ENCODE measurements at regions not wholly inside any gene's neighbourhood (a gene's known extent, or its start where the extent isn't known, plus 50 kb on each side); places are given as distances from the start of the nearest gene placed in this dataset.

DNA sequence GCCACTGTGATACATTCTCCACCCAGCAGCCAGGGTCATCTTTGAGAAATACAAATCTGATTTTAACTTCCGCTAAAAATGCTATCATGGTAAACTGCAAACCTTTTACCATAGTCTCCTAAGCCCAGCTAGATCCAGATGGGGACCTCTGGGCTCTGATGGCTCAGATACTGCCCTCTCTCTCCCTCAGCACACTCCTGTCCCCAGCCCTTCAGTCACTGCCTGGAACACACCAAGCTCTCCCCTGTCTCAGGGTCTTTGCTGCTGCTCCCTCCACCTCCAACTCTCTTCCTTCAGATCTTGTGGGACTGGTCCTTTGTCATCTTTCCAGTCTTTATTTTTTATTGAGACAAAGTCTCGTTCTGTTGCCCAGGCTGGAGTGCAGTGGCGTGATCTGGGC lies 65.1 kb downstream of the SPRY4 start:
- WGBS (ENCODE audit: insufficient coverage), result 88% methylated on average over 3 of the region's 3 CpGs
- no peak for DNase-seq
- no peaks in the 10 kb centered on the region for H3K4me1 ChIP-seq (ENCODE audit: control extremely low read depth in 1 of 4, control insufficient read depth in 4 of 4, insufficient read depth in 4 of 4, low read length in 3 of 4)
- H3K4me3 ChIP-seq (ENCODE audit: control insufficient read depth in 1 of 7, extremely low read depth in 1 of 7, insufficient read depth in 4 of 7, low read depth in 2 of 7, low read length in 6 of 7), result no peak overlapping the region
- H3K27me3 ChIP-seq (replicated peaks in 2 of 5; ENCODE audit: control insufficient read depth in 4 of 5, insufficient read depth in 5 of 5, low read length in 4 of 5), result peaks cover 0 to 2% (median 0%) of the 10 kb centered on the region in 5 experiments
- ChIA-PET POLR2A (interaction anchor here (0.5 kb wide), 1 partner anchor 334 kb away, joined by 3 read pairs; no protein-coding TSS in a partner anchor), CTCF (interaction anchor here (1.3 kb wide), 1 partner anchor 10 kb away, joined by 4 read pairs; no protein-coding TSS in a partner anchor)
- no peaks in the 10 kb centered on the region for H3K36me3 ChIP-seq (ENCODE audit: control insufficient read depth in 4 of 4, insufficient read depth in 4 of 4, low read length in 3 of 4)
- no peak overlapping the region for H3K27ac ChIP-seq (ENCODE audit: insufficient read depth in 1 of 2, low read depth in 1 of 2, low read length in 2 of 2, poor library complexity in 1 of 2, severe bottlenecking in 2 of 2)
- H3K9me3 ChIP-seq (ENCODE audit: control extremely low read depth in 1 of 5, control insufficient read depth in 4 of 5, insufficient read depth in 2 of 5, low read depth in 1 of 5, low read length in 4 of 5), result peaks cover 0 to 9% (median 0%) of the 10 kb centered on the region in 5 experiments

DNA sequence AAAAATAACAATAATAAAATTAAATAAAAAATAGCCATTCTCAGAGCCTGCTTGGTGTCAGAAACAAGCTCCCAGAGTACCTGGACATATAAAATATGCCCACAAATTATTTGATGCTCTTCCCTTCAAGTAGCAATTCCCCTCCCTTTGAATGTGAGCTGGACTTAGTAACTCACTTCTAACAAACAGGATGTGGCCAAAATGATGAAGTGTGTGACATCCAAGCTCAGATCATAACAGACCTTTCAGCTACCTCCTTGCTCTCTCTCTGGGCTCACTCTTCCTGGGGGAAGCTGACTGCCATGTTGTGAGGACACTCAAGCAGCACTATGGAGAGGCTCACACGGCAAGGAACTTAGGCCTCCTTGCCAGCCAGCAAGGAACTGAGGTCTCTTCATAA lies 69.0 kb downstream of the SPRY4 start:
- 100% methylated on average over 1 of the region's 1 CpG for WGBS (ENCODE audit: insufficient coverage)
- Histone ChIP-seq H3K4me1 (ENCODE audit: control extremely low read depth in 1 of 4, control insufficient read depth in 4 of 4, insufficient read depth in 4 of 4, low read length in 3 of 4) (no peaks in the 10 kb centered on the region), H3K4me3 (ENCODE audit: control insufficient read depth in 1 of 7, extremely low read depth in 1 of 7, insufficient read depth in 4 of 7, low read depth in 2 of 7, low read length in 6 of 7) (no peak overlapping the region), H3K9me3 (ENCODE audit: control extremely low read depth in 1 of 5, control insufficient read depth in 4 of 5, insufficient read depth in 2 of 5, low read depth in 1 of 5, low read length in 4 of 5) (peaks cover 0 to 9% (median 0%) of the 10 kb centered on the region in 5 experiments), H3K36me3 (ENCODE audit: control insufficient read depth in 4 of 4, insufficient read depth in 4 of 4, low read length in 3 of 4) (no peaks in the 10 kb centered on the region), H3K27me3 (replicated peaks in 2 of 5; ENCODE audit: control insufficient read depth in 4 of 5, insufficient read depth in 5 of 5, low read length in 4 of 5) (peaks cover 0 to 2% (median 0%) of the 10 kb centered on the region in 5 experiments), H3K27ac (ENCODE audit: insufficient read depth in 1 of 2, low read depth in 1 of 2, low read length in 2 of 2, poor library complexity in 1 of 2, severe bottlenecking in 2 of 2) (no peak overlapping the region)
- POLR2A ChIA-PET, result no interaction called here
- CTCF ChIA-PET, result interaction anchor here (1.0 kb wide), 1 partner anchor 65 kb away, joined by 3 read pairs; no protein-coding TSS in a partner anchor
- DNase-seq, result no peak

DNA sequence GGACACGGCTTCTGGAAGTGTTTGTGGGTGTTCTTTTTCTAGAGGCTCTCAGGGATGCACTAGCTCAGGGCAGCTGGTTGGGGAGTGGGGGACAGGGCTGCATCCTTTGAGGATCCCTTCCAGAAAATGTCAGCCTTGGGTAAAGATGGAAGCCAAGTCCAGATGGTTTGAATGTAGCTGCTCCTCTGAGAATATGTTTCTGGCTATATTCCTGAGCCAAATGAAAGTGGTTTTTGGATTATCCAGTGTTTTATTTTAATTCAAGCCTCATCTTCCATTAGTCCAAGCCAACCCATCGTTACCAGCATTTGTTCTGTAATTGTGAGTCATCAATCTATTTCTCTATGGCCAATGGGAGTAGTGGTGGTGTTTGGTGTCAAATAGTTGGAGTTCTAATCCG lies 70.4 kb downstream of the SPRY4 start:
- ChIA-PET POLR2A (no interaction called here), CTCF (no interaction called here)
- Histone ChIP-seq H3K4me3 (ENCODE audit: control insufficient read depth in 1 of 7, extremely low read depth in 1 of 7, insufficient read depth in 4 of 7, low read depth in 2 of 7, low read length in 6 of 7) (no peak overlapping the region), H3K9me3 (ENCODE audit: control extremely low read depth in 1 of 5, control insufficient read depth in 4 of 5, insufficient read depth in 2 of 5, low read depth in 1 of 5, low read length in 4 of 5) (peaks cover 0 to 9% (median 0%) of the 10 kb centered on the region in 5 experiments), H3K36me3 (ENCODE audit: control insufficient read depth in 4 of 4, insufficient read depth in 4 of 4, low read length in 3 of 4) (no peaks in the 10 kb centered on the region), H3K27me3 (replicated peaks in 2 of 5; ENCODE audit: control insufficient read depth in 4 of 5, insufficient read depth in 5 of 5, low read length in 4 of 5) (peaks cover 0 to 2% (median 0%) of the 10 kb centered on the region in 5 experiments), H3K4me1 (ENCODE audit: control extremely low read depth in 1 of 4, control insufficient read depth in 4 of 4, insufficient read depth in 4 of 4, low read length in 3 of 4) (no peaks in the 10 kb centered on the region), H3K27ac (ENCODE audit: insufficient read depth in 1 of 2, low read depth in 1 of 2, low read length in 2 of 2, poor library complexity in 1 of 2, severe bottlenecking in 2 of 2) (no peak overlapping the region)
- DNase-seq, result no peak
- WGBS (ENCODE audit: insufficient coverage), result 92% methylated on average over 1 of the region's 3 CpGs

DNA sequence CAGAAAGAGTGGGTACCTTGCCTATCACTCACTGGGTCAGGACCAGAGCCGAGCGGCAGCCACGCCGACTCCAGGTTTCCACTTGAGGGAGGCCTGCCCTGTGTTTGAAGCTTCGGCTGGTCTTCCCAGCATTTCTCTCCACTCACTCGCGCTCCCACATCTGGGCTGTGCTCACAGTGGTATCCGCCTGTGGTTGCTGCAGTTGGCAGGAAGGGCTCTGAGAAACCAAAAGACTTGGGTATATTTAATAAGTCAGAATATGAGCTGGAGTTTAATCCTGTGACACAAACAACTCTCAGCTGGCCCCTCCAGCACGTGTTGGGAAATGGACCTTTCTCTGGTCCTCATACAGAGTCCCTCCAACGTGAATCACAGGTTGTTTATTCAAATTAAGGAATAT lies 70.9 kb downstream of the SPRY4 start:
- Histone ChIP-seq H3K27ac (ENCODE audit: insufficient read depth in 1 of 2, low read depth in 1 of 2, low read length in 2 of 2, poor library complexity in 1 of 2, severe bottlenecking in 2 of 2) (no peak overlapping the region), H3K36me3 (ENCODE audit: control insufficient read depth in 4 of 4, insufficient read depth in 4 of 4, low read length in 3 of 4) (no peaks in the 10 kb centered on the region), H3K27me3 (replicated peaks in 2 of 5; ENCODE audit: control insufficient read depth in 4 of 5, insufficient read depth in 5 of 5, low read length in 4 of 5) (peaks cover 0 to 2% (median 0%) of the 10 kb centered on the region in 5 experiments), H3K9me3 (ENCODE audit: control extremely low read depth in 1 of 5, control insufficient read depth in 4 of 5, insufficient read depth in 2 of 5, low read depth in 1 of 5, low read length in 4 of 5) (peaks cover 0 to 9% (median 0%) of the 10 kb centered on the region in 5 experiments), H3K4me3 (ENCODE audit: control insufficient read depth in 1 of 7, extremely low read depth in 1 of 7, insufficient read depth in 4 of 7, low read depth in 2 of 7, low read length in 6 of 7) (no peak overlapping the region), H3K4me1 (ENCODE audit: control extremely low read depth in 1 of 4, control insufficient read depth in 4 of 4, insufficient read depth in 4 of 4, low read length in 3 of 4) (no peaks in the 10 kb centered on the region)
- WGBS (ENCODE audit: insufficient coverage), result 90% methylated on average over 8 of the region's 10 CpGs
- CTCF ChIA-PET, result no interaction called here
- DNase-seq, result no peak
- POLR2A ChIA-PET, result no interaction called here

DNA sequence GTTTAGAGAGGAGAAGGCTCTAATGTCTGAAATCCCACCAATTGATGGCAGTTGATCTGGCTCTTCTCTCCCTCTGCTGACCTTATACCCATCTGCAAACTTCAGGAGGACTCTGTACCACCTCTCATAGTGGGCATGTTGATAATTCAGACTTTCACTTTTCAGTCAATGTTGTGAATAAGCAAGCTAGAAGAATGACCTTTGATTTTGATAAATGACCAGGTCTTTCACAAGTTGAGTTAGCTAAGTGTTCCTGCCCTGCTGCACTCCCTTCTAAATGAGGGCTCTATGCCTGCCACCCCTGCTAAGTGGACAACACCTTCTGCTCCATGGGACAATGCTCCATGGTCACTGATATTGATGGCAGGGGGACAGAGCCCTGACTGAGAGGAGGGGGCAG lies 74.7 kb downstream of the SPRY4 start:
- POLR2A ChIA-PET, result no interaction called here

DNA sequence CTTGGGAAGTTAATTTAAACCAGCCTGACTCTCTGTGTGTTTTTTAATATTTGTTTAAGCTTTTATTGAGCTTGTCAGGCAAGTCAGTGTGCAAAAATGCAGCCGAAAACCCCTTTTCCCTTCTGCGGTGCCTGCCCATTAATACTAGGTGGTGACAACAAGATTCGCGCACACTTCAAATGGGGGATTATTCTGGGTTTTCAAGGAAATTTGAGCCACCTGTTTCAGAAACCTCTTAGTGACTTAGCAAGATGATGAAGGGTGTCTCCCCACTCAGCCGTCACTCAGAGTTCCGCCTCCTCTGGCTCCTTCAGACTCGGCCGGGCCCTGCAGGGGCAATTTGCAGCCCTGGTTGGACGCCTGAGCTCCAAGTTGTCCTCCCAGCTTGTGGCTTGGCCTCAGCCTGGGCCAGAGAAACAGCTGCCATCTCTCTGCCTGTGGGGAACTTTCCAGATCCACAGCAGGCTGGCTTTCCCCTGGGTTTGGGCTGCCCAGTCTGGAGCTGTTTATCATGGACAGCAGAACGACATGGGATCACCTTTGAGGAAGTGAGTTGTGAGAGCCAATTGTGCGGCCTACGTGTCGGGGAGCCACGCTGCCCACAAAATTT lies 75.9 kb downstream of the SPRY4 start:
- 96% methylated on average over 13 of the region's 14 CpGs for WGBS (ENCODE audit: insufficient coverage)
- Histone ChIP-seq H3K27me3 (replicated peaks in 2 of 5; ENCODE audit: control insufficient read depth in 4 of 5, insufficient read depth in 5 of 5, low read length in 4 of 5) (no peaks in the 10 kb centered on the region), H3K4me1 (ENCODE audit: control extremely low read depth in 1 of 4, control insufficient read depth in 4 of 4, insufficient read depth in 4 of 4, low read length in 3 of 4) (no peaks in the 10 kb centered on the region), H3K9me3 (ENCODE audit: control extremely low read depth in 1 of 5, control insufficient read depth in 4 of 5, insufficient read depth in 2 of 5, low read depth in 1 of 5, low read length in 4 of 5) (no peaks in the 10 kb centered on the region), H3K36me3 (ENCODE audit: control insufficient read depth in 4 of 4, insufficient read depth in 4 of 4, low read length in 3 of 4) (no peaks in the 10 kb centered on the region), H3K27ac (ENCODE audit: insufficient read depth in 1 of 2, low read depth in 1 of 2, low read length in 2 of 2, poor library complexity in 1 of 2, severe bottlenecking in 2 of 2) (no peak overlapping the region), H3K4me3 (ENCODE audit: control insufficient read depth in 1 of 7, extremely low read depth in 1 of 7, insufficient read depth in 4 of 7, low read depth in 2 of 7, low read length in 6 of 7) (no peak overlapping the region)
- DNase-seq, result no peak
- ChIA-PET CTCF (interaction anchor here (0.8 to 1.2 kb wide), 3 partner anchors 9 to 97 kb away, joined by 3 read pairs; no protein-coding TSS in a partner anchor), POLR2A (no interaction called here)

More for the DNA sequence above, 74.7 kb downstream of the SPRY4 start:
- Histone ChIP-seq H3K27ac (ENCODE audit: insufficient read depth in 1 of 2, low read depth in 1 of 2, low read length in 2 of 2, poor library complexity in 1 of 2, severe bottlenecking in 2 of 2) (no peak overlapping the region), H3K4me1 (ENCODE audit: control extremely low read depth in 1 of 4, control insufficient read depth in 4 of 4, insufficient read depth in 4 of 4, low read length in 3 of 4) (no peaks in the 10 kb centered on the region), H3K27me3 (replicated peaks in 2 of 5; ENCODE audit: control insufficient read depth in 4 of 5, insufficient read depth in 5 of 5, low read length in 4 of 5) (no peaks in the 10 kb centered on the region), H3K9me3 (ENCODE audit: control extremely low read depth in 1 of 5, control insufficient read depth in 4 of 5, insufficient read depth in 2 of 5, low read depth in 1 of 5, low read length in 4 of 5) (no peaks in the 10 kb centered on the region), H3K4me3 (ENCODE audit: control insufficient read depth in 1 of 7, extremely low read depth in 1 of 7, insufficient read depth in 4 of 7, low read depth in 2 of 7, low read length in 6 of 7) (no peak overlapping the region), H3K36me3 (ENCODE audit: control insufficient read depth in 4 of 4, insufficient read depth in 4 of 4, low read length in 3 of 4) (no peaks in the 10 kb centered on the region)
- no peak for DNase-seq
- CTCF ChIA-PET, result interaction anchor here (0.8 to 1.2 kb wide), 2 partner anchors 8 to 9 kb away, joined by 3 to 4 read pairs; no protein-coding TSS in a partner anchor

DNA sequence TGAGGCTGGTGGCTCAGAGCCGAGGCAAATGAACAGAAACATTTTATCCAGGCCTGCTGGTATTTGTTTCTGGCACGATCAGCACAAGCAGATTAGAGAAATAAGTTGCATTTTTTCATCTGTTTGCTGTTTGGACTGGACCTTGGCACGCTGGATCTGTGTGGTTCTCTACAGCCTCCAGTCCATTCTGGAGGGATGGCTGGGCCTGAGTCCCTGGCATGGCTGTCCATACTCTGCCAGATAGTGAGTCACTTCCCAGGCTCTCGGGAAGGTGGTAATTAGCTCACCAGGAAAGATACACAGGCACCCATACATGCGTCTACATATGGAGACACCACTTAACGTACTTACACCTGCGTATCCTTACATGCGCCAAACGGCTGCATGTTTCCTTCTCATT lies 78.6 kb downstream of the SPRY4 start:
- WGBS (ENCODE audit: insufficient coverage), result 93% methylated on average over 9 of the region's 9 CpGs
- POLR2A ChIA-PET, result no interaction called here

More for the DNA sequence above, 78.6 kb downstream of the SPRY4 start:
- Histone ChIP-seq H3K4me1 (ENCODE audit: control extremely low read depth in 1 of 4, control insufficient read depth in 4 of 4, insufficient read depth in 4 of 4, low read length in 3 of 4) (no peaks in the 10 kb centered on the region), H3K36me3 (ENCODE audit: control insufficient read depth in 4 of 4, insufficient read depth in 4 of 4, low read length in 3 of 4) (no peaks in the 10 kb centered on the region), H3K9me3 (ENCODE audit: control extremely low read depth in 1 of 5, control insufficient read depth in 4 of 5, insufficient read depth in 2 of 5, low read depth in 1 of 5, low read length in 4 of 5) (peaks cover 0 to 10% (median 4%) of the 10 kb centered on the region in 5 experiments), H3K4me3 (ENCODE audit: control insufficient read depth in 1 of 7, extremely low read depth in 1 of 7, insufficient read depth in 4 of 7, low read depth in 2 of 7, low read length in 6 of 7) (no peak overlapping the region), H3K27me3 (replicated peaks in 2 of 5; ENCODE audit: control insufficient read depth in 4 of 5, insufficient read depth in 5 of 5, low read length in 4 of 5) (no peaks in the 10 kb centered on the region), H3K27ac (ENCODE audit: insufficient read depth in 1 of 2, low read depth in 1 of 2, low read length in 2 of 2, poor library complexity in 1 of 2, severe bottlenecking in 2 of 2) (no peak overlapping the region)
- DNase-seq, result no peak
- CTCF ChIA-PET, result no interaction called here

Measured in common myeloid progenitor, CD34-positive (primary cell).